SK-N-SH (cell line): ENCODE measurements at regions not wholly inside any gene's neighbourhood (a gene's known extent, or its start where the extent isn't known, plus 50 kb on each side); places are given as distances from the start of the nearest gene placed in this dataset.
A peak's percentile ranks its signal among the peaks of the same experiment; 100 is the strongest.

Source experiments
- CTCF ChIA-PET: fragments of 300-600, 350-600 bp; formaldehyde crosslinking; extraction: SDS; loops from one replicate; lab custom pipeline; 2021; lab: Yijun Ruan, JAX
- POLR2A ChIA-PET: fragments of 350-600 bp; sonication (Branson Sonifier 250); formaldehyde crosslinking; extraction: SDS; loops from one replicate; lab custom pipeline; 2020; ENCODE audit warnings: antibody characterized with exemption, inconsistent platforms; lab: Yijun Ruan, JAX
- DNase-seq: peaks from one replicate; pipeline ENCODE4 v3.0.0; 2012
- H2AFZ ChIP-seq: fragments of 200-600 bp; sonication (generic); 2 replicates; pipeline ENCODE4 v1.8.1; 2016; ENCODE audit warnings: antibody characterized with exemption, mild to moderate bottlenecking, low read depth
- H3F3A ChIP-seq: fragments of 200-600 bp; sonication (generic); replicated peaks from 2 replicates; pipeline ENCODE3; 2016; ENCODE audit warnings: antibody characterized with exemption, mild to moderate bottlenecking; ENCODE audit not compliant: insufficient read depth
- H3K27ac ChIP-seq, 2 experiments: fragments of 200-500 bp in 1 of 2; fragments of 200-600 bp in 1 of 2; sonication (Bioruptor generic) in 1 of 2; sonication (generic), shearing (Covaris generic) in 1 of 2; 2 replicates each; pipeline versions ENCODE4 v1.5.1 to v1.6.1; 2014 to 2016; ENCODE audit warnings: low read depth in 2 of 2, inconsistent platforms in 1 of 2, low read length in 1 of 2, mild to moderate bottlenecking in 1 of 2, mixed read lengths in 1 of 2
- H3K27me3 ChIP-seq: fragments of 200-600 bp; sonication (generic), shearing (Covaris generic); 2 replicates; pipeline ENCODE4 v1.6.1; 2016; ENCODE audit warnings: mixed run types; ENCODE audit not compliant: insufficient read depth
- H3K36me3 ChIP-seq, 2 experiments: fragments of 200-500 bp in 1 of 2; fragments of 200-600 bp in 1 of 2; sonication (Bioruptor generic) in 1 of 2; sonication (generic) in 1 of 2; replicated peaks in 1 of 2; 2 replicates each; pipeline versions ENCODE3 to v1.5.1; 2014 to 2016; ENCODE audit warnings: low read length in 1 of 2, mild to moderate bottlenecking in 1 of 2; ENCODE audit not compliant: insufficient read depth in 2 of 2, control insufficient read depth in 1 of 2
- H3K4me1 ChIP-seq, 2 experiments: fragments of 200-500 bp in 1 of 2; fragments of 200-600 bp in 1 of 2; sonication (Bioruptor generic) in 1 of 2; sonication (generic), shearing (Covaris generic) in 1 of 2; 2 replicates each; pipeline versions ENCODE4 v1.5.1 to v1.6.1; 2014 to 2016; ENCODE audit warnings: low read depth in 1 of 2, low read length in 1 of 2, mixed run types in 1 of 2; ENCODE audit not compliant: insufficient read depth in 2 of 2, control insufficient read depth in 1 of 2
- H3K4me2 ChIP-seq: fragments of 200-600 bp; sonication (generic), shearing (Covaris generic); 2 replicates; pipeline ENCODE4 v1.6.1; 2017; ENCODE audit warnings: mixed run types
- H3K4me3 ChIP-seq, 2 experiments: fragments of 200-500 bp in 1 of 2; fragments of 200-600 bp in 1 of 2; sonication (Bioruptor generic) in 1 of 2; sonication (generic), shearing (Covaris generic) in 1 of 2; 2 replicates each; pipeline versions ENCODE4 v1.5.1 to v1.8.1; 2014 to 2016; ENCODE audit warnings: low read depth in 2 of 2, inconsistent platforms in 1 of 2, low read length in 1 of 2, mild to moderate bottlenecking in 1 of 2, mixed read lengths in 1 of 2, moderate library complexity in 1 of 2
- H3K79me2 ChIP-seq: fragments of 200-600 bp; sonication (generic); 2 replicates; pipeline ENCODE4 v1.8.1; 2017; ENCODE audit warnings: mild to moderate bottlenecking; ENCODE audit not compliant: insufficient read depth
- H3K9ac ChIP-seq: fragments of 200-600 bp; sonication (generic); 2 replicates; pipeline ENCODE4 v1.6.1; 2017; ENCODE audit warnings: mixed run types
- H3K9me2 ChIP-seq: fragments of 200-600 bp; sonication (generic); 2 replicates; pipeline ENCODE4 v1.6.1; 2017; ENCODE audit warnings: mixed run types
- H3K9me3 ChIP-seq: fragments of 200-600 bp; sonication (generic); 2 replicates; pipeline ENCODE4 v1.6.1; 2017; ENCODE audit warnings: mixed run types, mild to moderate bottlenecking, moderate library complexity
- H4K20me1 ChIP-seq: fragments of 200-600 bp; sonication (generic); 2 replicates; pipeline ENCODE4 v1.6.1; 2017; ENCODE audit warnings: mild to moderate bottlenecking, mixed run types; ENCODE audit not compliant: insufficient read depth
- CHD2 ChIP-seq: fragments of 150-350 bp; IDR thresholded peaks from 2 replicates; pipeline ENCODE4 v1.6.1; 2018; ENCODE audit warnings: low read length; ENCODE audit not compliant: partially characterized antibody
- EP300 ChIP-seq, 2 experiments: IDR thresholded peaks; 2 replicates each; pipeline versions ENCODE4 v1.4.0 to v1.6.1; 2012; ENCODE audit warnings: borderline replicate concordance in 1 of 2, low read depth in 1 of 2, low read length in 1 of 2
- FOSL2 ChIP-seq: IDR thresholded peaks from 2 replicates; pipeline ENCODE4 v1.4.0; 2012; ENCODE audit warnings: low read depth, mild to moderate bottlenecking, moderate library complexity, borderline replicate concordance
- FOXJ3 ChIP-seq: sonication (generic); formaldehyde crosslinking; IDR thresholded peaks from 2 replicates; pipeline ENCODE4 v1.5.1; 2020; ENCODE audit warnings: mild to moderate bottlenecking, missing genetic modification reagents
- GATA2 ChIP-seq: sonication (generic); formaldehyde crosslinking; IDR thresholded peaks from 2 replicates; pipeline ENCODE4 v1.5.0; 2020; ENCODE audit warnings: mild to moderate bottlenecking, missing genetic modification reagents
- MXI1 ChIP-seq: IDR thresholded peaks from 2 replicates; pipeline ENCODE4 v1.6.1; 2012; ENCODE audit warnings: mild to moderate bottlenecking, low read depth, low read length, improper control_type of control experiment
- NRF1 ChIP-seq: IDR thresholded peaks from 2 replicates; pipeline ENCODE4 v1.6.1; 2012; ENCODE audit warnings: low read depth, mild to moderate bottlenecking, low read length
- PBX3 ChIP-seq: IDR thresholded peaks from 2 replicates; pipeline ENCODE4; 2012
- RAD21 ChIP-seq: IDR thresholded peaks from 2 replicates; pipeline ENCODE4 v1.6.1; 2012; ENCODE audit warnings: mild to moderate bottlenecking, low read length
- RFX5 ChIP-seq: IDR thresholded peaks from 2 replicates; pipeline ENCODE4 v1.6.1; 2012; ENCODE audit warnings: mild to moderate bottlenecking, improper control_type of control experiment, low read length
- TAF1 ChIP-seq: IDR thresholded peaks from 2 replicates; pipeline ENCODE4 v1.6.1; 2012; ENCODE audit warnings: low read depth, mild to moderate bottlenecking, low read length, moderate library complexity, borderline replicate concordance
- TCF12 ChIP-seq: IDR thresholded peaks from 2 replicates; pipeline ENCODE4 v1.4.0; 2012
- USF2 ChIP-seq: fragments of 150-350 bp; IDR thresholded peaks from 2 replicates; pipeline ENCODE4 v1.6.1; 2017; ENCODE audit warnings: antibody characterized with exemption, low read length, low read depth, borderline replicate concordance
- WGBS: methylation state at CpG from one replicate; pipeline ENCODE4 v1.1.6; 2017; ENCODE audit warnings: low lambda C conversion rate; 5-methylcytosine and 5-hydroxymethylcytosine counted together
- TF ChIP-seq, protein P1 (sequence below): IDR thresholded peaks from 2 replicates; pipeline ENCODE4 v1.4.0; 2012; ENCODE audit warnings: low read depth

- H2AFZ ChIP-seq: peak overlapping the region; percentile 29; the same call in 1 of the 2 replicates
- no peaks in the 10 kb centered on the region for H3K9me2 ChIP-seq
- no peaks in the 10 kb centered on the region for H3F3A ChIP-seq
- no peak overlapping the region for H3K9ac ChIP-seq
- no peak for TF ChIP-seq FOXJ3 (CRISPR knock-in tag)
- no peak for TF ChIP-seq GATA2
- no peak for TF ChIP-seq TCF12
- TF ChIP-seq FOSL2: no peak
- TF ChIP-seq CHD2: no peak
- TF ChIP-seq PBX3: no peak
- TF ChIP-seq, all 33 proteins: peak for 0
- Histone ChIP-seq H3K4me1 (peaks cover 0 to 14% of the 10 kb centered on the region in 2 experiments; a peak in 2 of 4 replicates), H4K20me1 (no peaks in the 10 kb centered on the region), H3K9me3 (no peaks in the 10 kb centered on the region), H3K4me2 (no peak overlapping the region), H3K79me2 (no peaks in the 10 kb centered on the region), H3K27ac (peak overlapping the region in 1 of 2 experiments; percentile 81; a peak in 2 of 4 replicates), H3K4me3 (no peak overlapping the region), H3K36me3 (no peaks in the 10 kb centered on the region), H3K27me3 (no peaks in the 10 kb centered on the region)
- ChIA-PET POLR2A (interaction anchor here (0.8 kb wide), 1 partner anchor 58 kb away, joined by 3 read pairs; no protein-coding TSS in a partner anchor), CTCF (interaction anchor here (1.2 to 1.3 kb wide), 2 partner anchors 87 to 197 kb away, joined by 3 to 4 read pairs; no protein-coding TSS in a partner anchor)
- WGBS: 82% methylated on average over 6 of the region's 6 CpGs
- no peak for DNase-seq
Observed at GRCh38 chr15:99507016-99507503, 58.7 kb upstream of the MEF2A start.

- Histone ChIP-seq H3K27ac (peak overlapping the region in 1 of 2 experiments; percentile 81; a peak in 2 of 4 replicates), H3F3A (no peaks in the 10 kb centered on the region), H3K79me2 (no peaks in the 10 kb centered on the region), H3K4me1 (peaks cover 0 to 14% of the 10 kb centered on the region in 2 experiments; a peak in 2 of 4 replicates), H3K36me3 (no peaks in the 10 kb centered on the region), H3K9ac (no peak overlapping the region), H4K20me1 (no peaks in the 10 kb centered on the region), H3K4me2 (no peak overlapping the region), H3K9me2 (no peaks in the 10 kb centered on the region), H3K9me3 (no peaks in the 10 kb centered on the region), H3K27me3 (no peaks in the 10 kb centered on the region), H2AFZ (peak overlapping the region; percentile 29; the same call in 1 of the 2 replicates), H3K4me3 (no peak overlapping the region)
- ChIA-PET CTCF (interaction anchor here (1.2 to 1.3 kb wide), 2 partner anchors 86 to 197 kb away, joined by 3 to 4 read pairs; no protein-coding TSS in a partner anchor), POLR2A (interaction anchor here (0.8 kb wide), 1 partner anchor 57 kb away, joined by 3 read pairs; no protein-coding TSS in a partner anchor)
- WGBS: 67% methylated on average over 17 of the region's 24 CpGs
- peak; percentile 75 for DNase-seq
- TF ChIP-seq GATA2 (peak; percentile 69; the same call in 1 of the 2 replicates), RFX5 (no peak), NRF1 (no peak), MXI1 (peak; percentile 30; the same call in 1 of the 2 replicates), TAF1 (no peak), USF2 (no peak), EP300 (IDR thresholded peaks at IDR 0.05; ENCODE audit: borderline replicate concordance in 1 of 2, low read depth in 1 of 2, low read length in 1 of 2) (0 out of 4 replicates have a peak, but pooled peaks of 1 of the 2 experiments have one; percentile 12), FOXJ3 (CRISPR knock-in tag) (peak; percentile 33; the same call in 1 of the 2 replicates), CHD2 (no peak), RAD21 (0 out of 2 replicates have a peak, but pooled peaks have one; percentile 13), FOSL2 (no peak)
- TF ChIP-seq, protein P1, sequence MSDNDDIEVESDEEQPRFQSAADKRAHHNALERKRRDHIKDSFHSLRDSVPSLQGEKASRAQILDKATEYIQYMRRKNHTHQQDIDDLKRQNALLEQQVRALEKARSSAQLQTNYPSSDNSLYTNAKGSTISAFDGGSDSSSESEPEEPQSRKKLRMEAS: no peak
Observed at GRCh38 chr15:99507504-99508310, 58.1 kb upstream of the MEF2A start.
